OCI-LY1 (cell line): ENCODE measurements at regions not wholly inside any gene's neighbourhood (a gene's known extent, or its start where the extent isn't known, plus 50 kb on each side); places are given as distances from the start of the nearest gene placed in this dataset.

ENCODE experiments used
- H2AFZ ChIP-seq: fragments of 200-600 bp; sonication (generic), shearing (Covaris generic); 2 replicates; pipeline ENCODE4 v1.6.0; 2014; ENCODE audit warnings: antibody characterized with exemption, mild to moderate bottlenecking, low read length
- H3F3A ChIP-seq: fragments of 200-600 bp; sonication (generic), shearing (Covaris generic); 2 replicates; pipeline ENCODE4 v1.6.0; 2014; ENCODE audit warnings: mild to moderate bottlenecking, antibody characterized with exemption, low read length, moderate library complexity; ENCODE audit not compliant: insufficient read depth
- H3K27ac ChIP-seq: fragments of 200-600 bp; sonication (generic); 2 replicates; pipeline ENCODE4 v1.5.1; 2014; ENCODE audit warnings: low read length, mixed run types, mild to moderate bottlenecking, low read depth; ENCODE audit not compliant: poor library complexity, severe bottlenecking
- H3K27me3 ChIP-seq: fragments of 200-600 bp; sonication (generic); 2 replicates; pipeline ENCODE4 v1.6.0; 2014; ENCODE audit warnings: antibody characterized with exemption, mild to moderate bottlenecking, low read length, moderate library complexity; ENCODE audit not compliant: insufficient read depth
- H3K36me3 ChIP-seq: fragments of 200-600 bp; sonication (generic); 2 replicates; pipeline ENCODE4 v1.6.1; 2014; ENCODE audit warnings: mild to moderate bottlenecking, antibody characterized with exemption, low read length, moderate library complexity, mixed read lengths; ENCODE audit not compliant: insufficient read depth
- H3K4me1 ChIP-seq: fragments of 200-600 bp; sonication (generic); 2 replicates; pipeline ENCODE4 v1.5.1; 2014; ENCODE audit warnings: mild to moderate bottlenecking, low read length, moderate library complexity; ENCODE audit not compliant: insufficient read depth, severe bottlenecking
- H3K4me2 ChIP-seq: fragments of 200-600 bp; sonication (generic), shearing (Covaris generic); 2 replicates; pipeline ENCODE4 v1.6.1; 2014; ENCODE audit warnings: low read length
- H3K4me3 ChIP-seq: fragments of 200-600 bp; sonication (generic); 2 replicates; pipeline ENCODE4 v1.5.1; 2014; ENCODE audit warnings: low read length, low read depth, mild to moderate bottlenecking, mixed read lengths; ENCODE audit not compliant: poor library complexity, severe bottlenecking
- H3K79me2 ChIP-seq: fragments of 200-600 bp; shearing (Covaris generic); 2 replicates; pipeline ENCODE4 v1.6.1; 2016; ENCODE audit warnings: mixed run types, low read length, mixed read lengths; ENCODE audit not compliant: insufficient read depth
- H3K9ac ChIP-seq: fragments of 200-600 bp; sonication (generic), shearing (Covaris generic); 2 replicates; pipeline ENCODE4 v1.6.1; 2014; ENCODE audit warnings: mild to moderate bottlenecking, low read length, mixed read lengths
- H3K9me2 ChIP-seq: fragments of 200-600 bp; sonication (generic), shearing (Covaris generic); 2 replicates; pipeline ENCODE4 v1.6.1; 2014; ENCODE audit warnings: low read depth, mild to moderate bottlenecking, low read length, mixed read lengths
- H3K9me3 ChIP-seq: fragments of 200-600 bp; shearing (Covaris generic); 2 replicates; pipeline ENCODE4 v1.6.1; 2014; ENCODE audit warnings: low read length, mixed read lengths
- H4K20me1 ChIP-seq: fragments of 200-600 bp; sonication (generic), shearing (Covaris generic); 2 replicates; pipeline ENCODE4 v1.6.0; 2016; ENCODE audit warnings: mild to moderate bottlenecking, low read length; ENCODE audit not compliant: insufficient read depth
- EZH2 ChIP-seq: fragments of 200-600 bp; sonication (generic), shearing (Covaris generic); IDR thresholded peaks from 2 replicates; pipeline ENCODE4 v1.8.0; 2017; ENCODE audit warnings: borderline replicate concordance, mixed run types, mild to moderate bottlenecking, antibody characterized with exemption, low read length, moderate library complexity, mixed read lengths
- TF ChIP-seq, protein P1 (sequence below): fragments of 200-600 bp; sonication (generic), shearing (Covaris generic); IDR thresholded peaks from 2 replicates; pipeline ENCODE4 v1.5.1; 2017; ENCODE audit warnings: mild to moderate bottlenecking, antibody characterized with exemption, low read length, moderate library complexity, mixed read lengths

DNA sequence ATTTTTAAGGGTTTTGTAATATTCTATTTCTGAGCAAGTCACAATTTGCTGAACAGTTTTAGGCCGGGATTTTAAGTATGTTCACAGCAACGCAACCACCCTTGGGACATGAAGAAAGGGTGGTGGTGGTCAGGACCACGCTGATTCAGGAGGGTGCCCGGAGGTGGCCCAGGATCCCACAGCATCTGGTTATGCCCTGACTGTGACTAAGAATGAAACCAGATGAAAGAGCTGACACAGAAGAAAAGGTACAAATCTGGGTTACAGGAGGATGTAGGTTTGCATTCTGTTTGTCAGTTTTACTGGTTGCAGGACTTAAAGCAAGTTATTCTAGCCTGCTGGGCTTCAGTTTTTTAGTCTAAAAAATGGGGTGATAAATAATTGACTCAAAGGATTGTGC lies 279.7 kb downstream of the CCSER2 start:
- H3K4me3 ChIP-seq: no peak overlapping the region
- H3K27ac ChIP-seq: no peak overlapping the region
- TF ChIP-seq, protein P1, sequence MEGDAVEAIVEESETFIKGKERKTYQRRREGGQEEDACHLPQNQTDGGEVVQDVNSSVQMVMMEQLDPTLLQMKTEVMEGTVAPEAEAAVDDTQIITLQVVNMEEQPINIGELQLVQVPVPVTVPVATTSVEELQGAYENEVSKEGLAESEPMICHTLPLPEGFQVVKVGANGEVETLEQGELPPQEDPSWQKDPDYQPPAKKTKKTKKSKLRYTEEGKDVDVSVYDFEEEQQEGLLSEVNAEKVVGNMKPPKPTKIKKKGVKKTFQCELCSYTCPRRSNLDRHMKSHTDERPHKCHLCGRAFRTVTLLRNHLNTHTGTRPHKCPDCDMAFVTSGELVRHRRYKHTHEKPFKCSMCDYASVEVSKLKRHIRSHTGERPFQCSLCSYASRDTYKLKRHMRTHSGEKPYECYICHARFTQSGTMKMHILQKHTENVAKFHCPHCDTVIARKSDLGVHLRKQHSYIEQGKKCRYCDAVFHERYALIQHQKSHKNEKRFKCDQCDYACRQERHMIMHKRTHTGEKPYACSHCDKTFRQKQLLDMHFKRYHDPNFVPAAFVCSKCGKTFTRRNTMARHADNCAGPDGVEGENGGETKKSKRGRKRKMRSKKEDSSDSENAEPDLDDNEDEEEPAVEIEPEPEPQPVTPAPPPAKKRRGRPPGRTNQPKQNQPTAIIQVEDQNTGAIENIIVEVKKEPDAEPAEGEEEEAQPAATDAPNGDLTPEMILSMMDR: no peak
- TF ChIP-seq EZH2: no peak
- no peaks in the 10 kb centered on the region for H3K36me3 ChIP-seq
- H3K4me2 ChIP-seq: no peak overlapping the region
- no peaks in the 10 kb centered on the region for H4K20me1 ChIP-seq
- no peaks in the 10 kb centered on the region for H3K9me2 ChIP-seq
- H3K9me3 ChIP-seq: no peaks in the 10 kb centered on the region
- no peaks in the 10 kb centered on the region for H3F3A ChIP-seq
- no peaks in the 10 kb centered on the region for H3K79me2 ChIP-seq
- no peaks in the 10 kb centered on the region for H3K27me3 ChIP-seq
- H3K9ac ChIP-seq: no peak overlapping the region
- H2AFZ ChIP-seq: no peak overlapping the region
- H3K4me1 ChIP-seq: no peaks in the 10 kb centered on the region

DNA sequence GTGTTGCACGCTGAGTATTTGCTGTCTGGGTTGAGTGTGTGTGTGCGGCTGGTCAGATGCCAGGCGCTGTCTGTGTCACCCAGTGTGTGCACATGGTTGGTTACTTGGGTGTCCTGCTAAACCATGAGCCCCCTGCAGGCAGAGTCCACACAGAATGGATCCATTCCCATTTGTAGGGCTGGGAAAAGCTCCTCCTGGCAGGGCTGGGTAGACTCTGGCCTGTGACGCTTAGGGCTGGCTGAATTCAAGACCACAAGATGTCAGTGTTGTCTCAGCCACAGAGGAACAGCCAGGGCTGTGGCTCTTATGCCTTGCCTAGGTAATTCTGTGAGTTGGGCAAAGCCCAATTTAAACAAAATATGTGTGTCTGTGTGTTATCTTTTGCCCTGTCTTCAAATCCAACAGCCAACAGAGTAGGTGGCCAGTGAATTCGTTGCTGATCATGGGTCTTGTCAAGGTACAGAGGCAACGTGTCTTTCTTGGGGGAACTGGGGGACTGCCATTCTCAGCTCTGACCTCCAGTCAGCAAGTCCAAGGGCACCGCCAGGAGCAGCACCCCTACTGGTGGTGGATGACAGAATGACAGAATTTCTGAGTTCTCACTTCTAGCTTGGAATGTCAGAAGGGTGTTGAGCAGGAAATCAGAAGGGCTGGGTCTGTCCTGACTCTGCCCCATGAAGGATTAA lies 285.1 kb downstream of the CCSER2 start:
- H3K9ac ChIP-seq: no peak overlapping the region
- H3K9me2 ChIP-seq: no peaks in the 10 kb centered on the region
- H3F3A ChIP-seq: no peaks in the 10 kb centered on the region
- H4K20me1 ChIP-seq: no peaks in the 10 kb centered on the region
- H3K79me2 ChIP-seq: no peaks in the 10 kb centered on the region
- TF ChIP-seq EZH2: no peak
- TF ChIP-seq, protein P1: peak; percentile 47; the same call in 1 of the 2 replicates
- H3K9me3 ChIP-seq: no peaks in the 10 kb centered on the region
- H2AFZ ChIP-seq: no peak overlapping the region
- no peaks in the 10 kb centered on the region for H3K27me3 ChIP-seq
- no peak overlapping the region for H3K4me3 ChIP-seq
- H3K4me1 ChIP-seq: no peaks in the 10 kb centered on the region
- no peak overlapping the region for H3K4me2 ChIP-seq
- H3K27ac ChIP-seq: no peak overlapping the region
- H3K36me3 ChIP-seq: no peaks in the 10 kb centered on the region

DNA sequence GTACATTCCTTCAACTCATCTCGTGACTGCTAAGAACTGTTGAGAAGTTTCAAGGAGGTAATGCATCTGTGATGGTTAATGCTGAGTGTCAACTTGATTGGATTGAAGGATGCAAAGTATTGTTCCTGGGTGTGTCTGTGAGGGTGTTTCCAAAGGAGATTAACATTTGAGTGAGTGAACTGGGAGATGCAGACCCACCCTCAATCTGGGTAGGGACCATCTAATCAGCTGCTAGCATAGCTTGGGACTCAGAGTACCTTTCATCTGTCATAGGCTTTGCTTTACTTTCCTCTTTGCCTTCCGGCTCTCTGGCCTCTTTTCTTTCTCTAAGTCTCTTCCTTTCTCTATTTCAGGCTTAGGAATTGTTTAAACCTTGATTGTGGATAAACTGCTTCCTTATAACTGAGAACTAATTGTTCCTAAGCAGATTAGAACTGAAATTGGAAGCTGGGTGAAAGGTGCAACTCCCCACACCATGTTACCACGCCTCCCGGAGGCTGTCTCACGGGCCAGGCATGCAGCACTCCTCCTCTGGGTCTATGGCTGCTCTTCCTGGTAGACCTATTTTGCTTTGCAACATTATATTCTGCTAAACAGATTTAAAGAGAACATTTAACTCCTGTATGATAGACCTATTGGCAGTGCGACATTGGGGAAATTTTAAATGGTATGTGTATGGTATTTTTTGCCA lies 298.2 kb downstream of the CCSER2 start:
- H3K4me3 ChIP-seq: no peak overlapping the region
- TF ChIP-seq EZH2: no peak
- TF ChIP-seq, protein P1: no peak
- no peaks in the 10 kb centered on the region for H3K36me3 ChIP-seq
- no peaks in the 10 kb centered on the region for H3F3A ChIP-seq
- H3K9ac ChIP-seq: no peak overlapping the region
- no peak overlapping the region for H3K27ac ChIP-seq
- H3K9me3 ChIP-seq: no peaks in the 10 kb centered on the region
- no peaks in the 10 kb centered on the region for H3K79me2 ChIP-seq
- H3K4me1 ChIP-seq: no peaks in the 10 kb centered on the region
- no peaks in the 10 kb centered on the region for H3K27me3 ChIP-seq
- no peaks in the 10 kb centered on the region for H3K9me2 ChIP-seq
- H4K20me1 ChIP-seq: no peaks in the 10 kb centered on the region
- H2AFZ ChIP-seq: no peak overlapping the region
- no peak overlapping the region for H3K4me2 ChIP-seq
